HepG2 (cell line): ENCODE measurements at regions not wholly inside any gene's neighbourhood (a gene's known extent, or its start where the extent isn't known, plus 50 kb on each side); places are given as distances from the start of the nearest gene placed in this dataset.
A peak's percentile ranks its signal among the peaks of the same experiment; 100 is the strongest.

Experiments
- ATAC-seq: fragments of 200-7000 bp; cut with Tn5 transposase; 3 replicates; pipeline ENCODE4 v1.9.1; 2020; ENCODE audit warnings: mild to moderate bottlenecking, moderate library complexity
- BruUV-seq: library from RNA; stranded (reverse); fragments of 400-500 nt; replicated peaks from 2 replicates; lab custom pipeline; 2021; lab: Mats Ljungman, UMichigan
- CTCF ChIA-PET: fragments of 300-600 bp; formaldehyde crosslinking; extraction: SDS; loops from one replicate; lab custom pipeline; 2021; ENCODE audit warnings: low total read pairs, inconsistent platforms, low intra/inter-chr PET ratio; lab: Yijun Ruan, JAX
- POLR2A ChIA-PET: fragments of 350-600 bp; sonication (Branson Sonifier 250); formaldehyde crosslinking; loops from one replicate; lab custom pipeline; 2020; ENCODE audit warnings: antibody characterized with exemption, inconsistent platforms; lab: Yijun Ruan, JAX
- DNase-seq: peaks from one replicate; pipeline ENCODE4 v3.0.0-alpha.2; 2015; ENCODE audit warnings: low spot score
- FAIRE-seq: peaks from 3 replicates; lab custom pipeline; 2011; peaks lifted over from hg19 to GRCh38; lab: Jason Lieb, UNC
- H2AFZ ChIP-seq: one replicate; pipeline ENCODE4 v1.6.1; 2011; ENCODE audit warnings: low read length, inconsistent platforms
- H3K27ac ChIP-seq: fragments of 300-600 bp; 3 replicates; pipeline ENCODE4 v1.8.0; 2011; ENCODE audit warnings: mixed run types, mild to moderate bottlenecking, mixed read lengths, low read length, inconsistent platforms; ENCODE audit not compliant: insufficient read depth; ENCODE audit errors: extremely low read length
- H3K27me3 ChIP-seq, 2 experiments: fragments of 200-600 bp in 1 of 2; 2 replicates in 1 of 2; 3 replicates in 1 of 2; pipeline versions ENCODE4 v1.6.0 to v1.8.0; 2011; ENCODE audit warnings: low read length in 2 of 2, mild to moderate bottlenecking in 2 of 2, moderate library complexity in 2 of 2, inconsistent platforms in 1 of 2; ENCODE audit not compliant: insufficient read depth in 2 of 2, control insufficient read depth in 1 of 2
- H3K36me3 ChIP-seq, 2 experiments: fragments of 200-600 bp in 1 of 2; replicated peaks in 1 of 2; 2 replicates in 1 of 2; 3 replicates in 1 of 2; pipeline versions ENCODE4 v1.5.1 to v1.8.0; 2011; ENCODE audit warnings: low read length in 2 of 2, inconsistent platforms in 1 of 2; ENCODE audit not compliant: insufficient read depth in 2 of 2, control insufficient read depth in 1 of 2
- H3K4me1 ChIP-seq: 2 replicates; pipeline ENCODE4 v1.5.1; 2012; ENCODE audit warnings: low read length, inconsistent platforms; ENCODE audit not compliant: insufficient read depth
- H3K4me2 ChIP-seq: 2 replicates; pipeline ENCODE4 v1.6.0; 2011; ENCODE audit warnings: low read depth, low read length, inconsistent platforms
- H3K4me3 ChIP-seq, 3 experiments: fragments of 200-600 bp in 1 of 3; sonication (generic), shearing (Covaris generic) in 1 of 3; replicated peaks in 1 of 3; 2 replicates each; pipeline ENCODE4 v1.5.1; 2011 to 2016; ENCODE audit warnings: low read length in 3 of 3, inconsistent platforms in 2 of 3, low read depth in 2 of 3, mild to moderate bottlenecking in 2 of 3, control low read depth in 1 of 3, mixed read lengths in 1 of 3; ENCODE audit not compliant: insufficient read depth in 1 of 3
- H3K79me2 ChIP-seq: one replicate; pipeline ENCODE4 v1.6.1; 2011; ENCODE audit warnings: low read length, inconsistent platforms; ENCODE audit not compliant: insufficient read depth
- H3K9ac ChIP-seq: 2 replicates; pipeline ENCODE4 v1.6.0; 2011; ENCODE audit warnings: mild to moderate bottlenecking, low read depth, low read length, inconsistent platforms; ENCODE audit not compliant: insufficient read depth
- H3K9me3 ChIP-seq: 2 replicates; pipeline ENCODE4 v1.5.1; 2012; ENCODE audit warnings: mild to moderate bottlenecking, low read length
- H4K20me1 ChIP-seq: 2 replicates; pipeline ENCODE4 v1.6.0; 2011; ENCODE audit warnings: inconsistent platforms, mild to moderate bottlenecking, low read length, moderate library complexity; ENCODE audit not compliant: insufficient read depth
- NRL ChIP-seq: sonication (generic); formaldehyde crosslinking; IDR thresholded peaks from 2 replicates; pipeline ENCODE4 v1.5.0; 2020; ENCODE audit warnings: missing genetic modification reagents, mild to moderate bottlenecking, moderate library complexity, borderline replicate concordance
- PHF5A ChIP-seq: IDR thresholded peaks from one replicate; pipeline ENCODE4 v1.6.1; 2018; ENCODE audit warnings: low read depth, missing genetic modification reagents; ENCODE audit not compliant: unreplicated experiment
- ZMYM3 ChIP-seq: sonication (generic); formaldehyde crosslinking; IDR thresholded peaks from 2 replicates; pipeline ENCODE4 v1.5.1; 2020; ENCODE audit warnings: mild to moderate bottlenecking, missing genetic modification reagents
- ZNF790 ChIP-seq: sonication (generic); formaldehyde crosslinking; IDR thresholded peaks from 2 replicates; pipeline ENCODE4 v1.8.0; 2022; ENCODE audit warnings: missing genetic modification reagents, mild to moderate bottlenecking, borderline replicate concordance
- WGBS: methylation state at CpG from one replicate; pipeline ENCODE4 v1.1.6; 2017; ENCODE audit warnings: low lambda C conversion rate; 5-methylcytosine and 5-hydroxymethylcytosine counted together
- in situ Hi-C: cut with HindIII; loops from 2 replicates; pipeline ENCODE4 v1.10.0; 2017; ENCODE audit warnings: low pct_unique_long_range_greater_than_20kb; ENCODE audit not compliant: extremely low pct_ligation_motif_present
- intact Hi-C: fragments of 100-400 bp; cut with micrococcal nuclease; formaldehyde crosslinking; loops from one replicate; pipeline ENCODE4 v1.10.0; 2022; ENCODE audit not compliant: unreplicated experiment

- Histone ChIP-seq H3K4me3 (no peak overlapping the region), H3K9me3 (no peaks in the 10 kb centered on the region), H3K27ac (no peak overlapping the region), H2AFZ (peak overlapping the region; percentile 47), H3K79me2 (no peaks in the 10 kb centered on the region), H3K36me3 (no peaks in the 10 kb centered on the region), H4K20me1 (no peaks in the 10 kb centered on the region), H3K4me2 (no peak overlapping the region), H3K4me1 (no peaks in the 10 kb centered on the region), H3K9ac (no peak overlapping the region), H3K27me3 (peaks cover 0 to 5% of the 10 kb centered on the region in 2 experiments; a peak in 1 of 5 replicates)
- no peak for DNase-seq
- no peak for FAIRE-seq
- TF ChIP-seq ZNF790 (CRISPR knock-in tag) = no peak
- TF ChIP-seq ZMYM3 = no peak
- 0 out of 2 replicates have a peak, but pooled peaks have one; percentile 32 for TF ChIP-seq NRL (CRISPR knock-in tag)
- intact Hi-C loops = no loop called here
- ATAC-seq = peak; percentile 65
- BruUV-seq = no TSS peak
- ChIA-PET POLR2A (no interaction called here), CTCF (no interaction called here)
- WGBS = 41% methylated on average over 15 of the region's 16 CpGs
- in situ Hi-C loops = no loop called here
These were observed 215.1 kb downstream of the SOX4 start for GRCh38 chr6:21808551-21809242.

GRCh38 chr6:21811484-21811883 lies 217.9 kb downstream of the SOX4 start:
- ATAC-seq = no peak
- ChIA-PET POLR2A (no interaction called here), CTCF (no interaction called here)
- H4K20me1 ChIP-seq = no peaks in the 10 kb centered on the region
- DNase-seq = no peak
- peaks cover 0 to 5% of the 10 kb centered on the region in 2 experiments; a peak in 1 of 5 replicates for H3K27me3 ChIP-seq
- H3K4me3 ChIP-seq = no peak overlapping the region
- intact Hi-C loops = no loop called here
- H3K9ac ChIP-seq = no peak overlapping the region
- no peak for TF ChIP-seq PHF5A
- H3K27ac ChIP-seq = no peak overlapping the region
- H3K79me2 ChIP-seq = no peaks in the 10 kb centered on the region
- no peak for FAIRE-seq
- BruUV-seq = no TSS peak
- H3K4me2 ChIP-seq = no peak overlapping the region
- H3K9me3 ChIP-seq = no peaks in the 10 kb centered on the region
- 15% methylated on average over 4 of the region's 4 CpGs for WGBS
- H2AFZ ChIP-seq = no peak overlapping the region
- no peaks in the 10 kb centered on the region for H3K36me3 ChIP-seq
- no peaks in the 10 kb centered on the region for H3K4me1 ChIP-seq
- in situ Hi-C loops = no loop called here
